Right atrium auricular region (tissue), 2 donors: ENCODE measurements at regions not wholly inside any gene's neighbourhood (a gene's known extent, or its start where the extent isn't known, plus 50 kb on each side); places are given as distances from the start of the nearest gene placed in this dataset.

Source experiments
- DNase-seq: peaks from one replicate; pipeline ENCODE4 v3.0.0-alpha.2; 2019; ENCODE audit warnings: low spot score
- H3K27ac ChIP-seq, 2 donors: fragments of 200-600 bp; sonication (generic); 1 replicate in 1 of 2; 2 replicates in 1 of 2; pipeline ENCODE4 v1.5.1; 2016 to 2019
- H3K27me3 ChIP-seq, 2 donors: fragments of 200-600 bp; sonication (generic); one replicate each; pipeline versions ENCODE4 v1.5.1 to v1.6.0; 2017 to 2019
- H3K36me3 ChIP-seq: fragments of 200-600 bp; sonication (generic); one replicate; pipeline ENCODE4 v1.5.1; 2016
- H3K4me1 ChIP-seq, 2 donors: fragments of 200-600 bp; sonication (generic); one replicate each; pipeline versions ENCODE4 v1.5.1 to v1.6.0; 2017 to 2019
- H3K4me3 ChIP-seq, 2 donors: fragments of 200-600 bp; sonication (generic); 1 replicate in 1 of 2; 2 replicates in 1 of 2; pipeline ENCODE4 v1.5.1; 2017 to 2019; ENCODE audit warnings: mild to moderate bottlenecking in 1 of 2, moderate library complexity in 1 of 2
- H3K9me3 ChIP-seq, 2 donors: fragments of 200-600 bp; sonication (generic); one replicate each; pipeline ENCODE4 v1.5.1; 2019
- TF ChIP-seq, protein P1 (sequence below), 2 donors: fragments of 200-600 bp; sonication (generic); IDR thresholded peaks; one replicate each; pipeline ENCODE4 v1.5.1; 2019; ENCODE audit warnings: antibody characterized with exemption in 2 of 2

- no peaks in the 10 kb centered on the region for H3K27me3 ChIP-seq
- no peaks in the 10 kb centered on the region for H3K9me3 ChIP-seq
- TF ChIP-seq, protein P1, sequence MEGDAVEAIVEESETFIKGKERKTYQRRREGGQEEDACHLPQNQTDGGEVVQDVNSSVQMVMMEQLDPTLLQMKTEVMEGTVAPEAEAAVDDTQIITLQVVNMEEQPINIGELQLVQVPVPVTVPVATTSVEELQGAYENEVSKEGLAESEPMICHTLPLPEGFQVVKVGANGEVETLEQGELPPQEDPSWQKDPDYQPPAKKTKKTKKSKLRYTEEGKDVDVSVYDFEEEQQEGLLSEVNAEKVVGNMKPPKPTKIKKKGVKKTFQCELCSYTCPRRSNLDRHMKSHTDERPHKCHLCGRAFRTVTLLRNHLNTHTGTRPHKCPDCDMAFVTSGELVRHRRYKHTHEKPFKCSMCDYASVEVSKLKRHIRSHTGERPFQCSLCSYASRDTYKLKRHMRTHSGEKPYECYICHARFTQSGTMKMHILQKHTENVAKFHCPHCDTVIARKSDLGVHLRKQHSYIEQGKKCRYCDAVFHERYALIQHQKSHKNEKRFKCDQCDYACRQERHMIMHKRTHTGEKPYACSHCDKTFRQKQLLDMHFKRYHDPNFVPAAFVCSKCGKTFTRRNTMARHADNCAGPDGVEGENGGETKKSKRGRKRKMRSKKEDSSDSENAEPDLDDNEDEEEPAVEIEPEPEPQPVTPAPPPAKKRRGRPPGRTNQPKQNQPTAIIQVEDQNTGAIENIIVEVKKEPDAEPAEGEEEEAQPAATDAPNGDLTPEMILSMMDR (IDR thresholded peaks at IDR 0.05) = no peak
- H3K36me3 ChIP-seq = no peaks in the 10 kb centered on the region
- DNase-seq = no peak
- no peak overlapping the region for H3K27ac ChIP-seq
- no peaks in the 10 kb centered on the region for H3K4me1 ChIP-seq
- no peak overlapping the region for H3K4me3 ChIP-seq
Measured at GRCh38 chr14:97602438-97603117, 805.4 kb downstream of the VRK1 start.

GRCh38 chr14:97603201-97603600 is 806.0 kb downstream of the VRK1 start:
- Histone ChIP-seq H3K4me1 (no peaks in the 10 kb centered on the region), H3K27ac (no peak overlapping the region), H3K9me3 (no peaks in the 10 kb centered on the region), H3K4me3 (no peak overlapping the region), H3K36me3 (no peaks in the 10 kb centered on the region), H3K27me3 (no peaks in the 10 kb centered on the region)
- TF ChIP-seq, protein P1 (IDR thresholded peaks at IDR 0.05) = no peak
- DNase-seq = no peak

DNA sequence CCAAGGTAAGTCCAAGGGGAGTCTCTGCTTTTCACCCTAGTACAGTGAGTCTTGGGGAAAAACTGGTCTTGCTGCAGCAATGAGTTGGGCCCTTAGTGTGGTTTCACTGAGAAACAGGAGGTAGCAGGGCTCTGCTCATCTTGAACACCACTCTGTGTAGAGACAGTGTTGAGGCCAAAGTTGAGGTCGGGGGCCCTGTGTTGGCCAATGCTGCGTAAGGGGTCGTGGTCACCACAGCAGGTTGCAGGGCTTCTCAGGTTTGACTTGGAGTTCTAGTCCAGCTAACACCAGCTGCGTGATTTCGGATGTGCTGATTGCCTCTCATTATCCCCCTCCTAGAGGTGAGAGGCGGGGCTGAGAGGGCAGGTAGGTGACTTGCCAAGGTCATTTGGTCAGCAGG is 807.5 kb downstream of the VRK1 start:
- Histone ChIP-seq H3K4me1 (no peaks in the 10 kb centered on the region), H3K27ac (no peak overlapping the region), H3K4me3 (no peak overlapping the region), H3K9me3 (no peaks in the 10 kb centered on the region), H3K36me3 (no peaks in the 10 kb centered on the region), H3K27me3 (no peaks in the 10 kb centered on the region)
- no peak for DNase-seq
- TF ChIP-seq, protein P1 (IDR thresholded peaks at IDR 0.05) = no peak

DNA sequence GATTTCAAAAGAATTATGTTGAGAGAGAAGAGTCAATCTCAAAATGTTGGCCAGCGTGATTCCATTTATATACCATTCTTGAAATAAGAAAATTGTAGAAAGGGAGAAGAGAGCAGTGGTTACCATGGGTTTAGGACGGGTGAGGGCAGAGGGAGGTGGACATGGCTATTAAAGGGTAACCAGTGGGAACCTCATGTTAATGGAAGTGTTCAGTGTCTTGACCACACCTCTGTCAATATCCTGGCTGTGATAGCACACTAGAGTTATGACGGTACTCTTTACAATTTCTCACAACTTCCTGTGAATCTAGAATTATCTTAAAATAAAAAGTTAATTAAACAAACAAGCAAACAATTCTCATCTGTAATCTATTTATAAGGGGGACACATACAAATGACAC is 821.2 kb downstream of the VRK1 start:
- no peak overlapping the region for H3K27ac ChIP-seq
- no peaks in the 10 kb centered on the region for H3K36me3 ChIP-seq
- TF ChIP-seq, protein P1 (IDR thresholded peaks at IDR 0.05) = no peak
- no peak overlapping the region for H3K4me3 ChIP-seq
- H3K9me3 ChIP-seq = peaks cover 0 to 20% of the 10 kb centered on the region in 2 donors
- H3K4me1 ChIP-seq = no peaks in the 10 kb centered on the region
- no peaks in the 10 kb centered on the region for H3K27me3 ChIP-seq
- no peak for DNase-seq

- Histone ChIP-seq H3K4me3 (no peak overlapping the region), H3K27ac (no peak overlapping the region), H3K4me1 (no peaks in the 10 kb centered on the region), H3K27me3 (no peaks in the 10 kb centered on the region), H3K9me3 (peaks cover 0 to 17% of the 10 kb centered on the region in 2 donors), H3K36me3 (no peaks in the 10 kb centered on the region)
- no peak for DNase-seq
- TF ChIP-seq, protein P1 (IDR thresholded peaks at IDR 0.05) = no peak
Measured at GRCh38 chr14:97618917-97619690, 821.9 kb downstream of the VRK1 start.
